Lower lobe of right lung (tissue), 2 donors: ENCODE measurements at regions not wholly inside any gene's neighbourhood (a gene's known extent, or its start where the extent isn't known, plus 50 kb on each side); places are given as distances from the start of the nearest gene placed in this dataset.

Experiments
- ATAC-seq, 2 donors: fragments of 200-7000 bp; cut with Tn5 transposase; one replicate each; pipeline ENCODE4 v1.9.1; 2020 to 2022; ENCODE audit warnings: mild to moderate bottlenecking in 2 of 2, moderate library complexity in 2 of 2
- DNase-seq: peaks from one replicate; pipeline ENCODE4 v3.0.0-alpha.2; 2020
- H3K27ac ChIP-seq: fragments of 200-600 bp; one replicate; pipeline ENCODE4 v1.8.0; 2022
- H3K27me3 ChIP-seq: fragments of 200-600 bp; one replicate; pipeline ENCODE4 v1.8.0; 2022; ENCODE audit warnings: low read depth
- H3K36me3 ChIP-seq: fragments of 200-600 bp; one replicate; pipeline ENCODE4 v1.8.0; 2022; ENCODE audit warnings: mild to moderate bottlenecking
- H3K4me1 ChIP-seq: fragments of 200-600 bp; one replicate; pipeline ENCODE4 v1.8.0; 2022
- H3K4me3 ChIP-seq: fragments of 200-600 bp; one replicate; pipeline ENCODE4 v1.8.0; 2022; ENCODE audit warnings: mild to moderate bottlenecking
- H3K9me3 ChIP-seq: fragments of 200-600 bp; one replicate; pipeline ENCODE4 v1.8.0; 2022
- intact Hi-C: fragments of 100-400 bp; cut with DNase I; formaldehyde crosslinking; loops from one replicate; pipeline ENCODE4 v1.11.0; 2022
- TF ChIP-seq, protein P1 (sequence below): fragments of 200-600 bp; IDR thresholded peaks from one replicate; pipeline ENCODE4 v1.8.0; 2022; ENCODE audit warnings: antibody characterized with exemption, mild to moderate bottlenecking
- donor health status: DM: no; HTN: yes; CAD: no; lungs with severe emphysema.

DNA sequence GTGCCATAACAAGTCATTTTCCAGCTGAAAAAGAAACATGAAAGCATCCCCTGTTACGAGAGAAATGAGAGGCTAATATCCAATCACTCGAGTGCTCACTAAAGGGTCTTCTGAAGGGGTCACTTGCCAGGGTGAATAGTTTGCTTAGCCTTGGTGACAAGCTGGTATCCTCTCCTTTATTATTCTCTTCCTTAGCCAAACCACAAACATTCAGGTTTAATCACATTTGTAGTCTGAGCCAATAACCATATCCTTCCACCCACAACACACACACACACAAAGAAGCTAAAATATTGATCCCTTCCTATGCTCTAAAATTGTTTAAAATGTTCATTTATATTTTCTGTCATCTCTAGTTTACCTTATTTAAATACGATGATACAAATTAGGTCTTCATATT, 240.5 kb upstream of the TMCO5A start:
- ATAC-seq (no peak), DNase-seq (no peak)
- intact Hi-C loops = no loop called here
- Histone ChIP-seq H3K27me3 (no peaks in the 10 kb centered on the region), H3K9me3 (peaks cover 5% of the 10 kb centered on the region), H3K36me3 (no peaks in the 10 kb centered on the region), H3K27ac (no peak overlapping the region), H3K4me3 (no peak overlapping the region), H3K4me1 (no peaks in the 10 kb centered on the region)
- TF ChIP-seq, protein P1, sequence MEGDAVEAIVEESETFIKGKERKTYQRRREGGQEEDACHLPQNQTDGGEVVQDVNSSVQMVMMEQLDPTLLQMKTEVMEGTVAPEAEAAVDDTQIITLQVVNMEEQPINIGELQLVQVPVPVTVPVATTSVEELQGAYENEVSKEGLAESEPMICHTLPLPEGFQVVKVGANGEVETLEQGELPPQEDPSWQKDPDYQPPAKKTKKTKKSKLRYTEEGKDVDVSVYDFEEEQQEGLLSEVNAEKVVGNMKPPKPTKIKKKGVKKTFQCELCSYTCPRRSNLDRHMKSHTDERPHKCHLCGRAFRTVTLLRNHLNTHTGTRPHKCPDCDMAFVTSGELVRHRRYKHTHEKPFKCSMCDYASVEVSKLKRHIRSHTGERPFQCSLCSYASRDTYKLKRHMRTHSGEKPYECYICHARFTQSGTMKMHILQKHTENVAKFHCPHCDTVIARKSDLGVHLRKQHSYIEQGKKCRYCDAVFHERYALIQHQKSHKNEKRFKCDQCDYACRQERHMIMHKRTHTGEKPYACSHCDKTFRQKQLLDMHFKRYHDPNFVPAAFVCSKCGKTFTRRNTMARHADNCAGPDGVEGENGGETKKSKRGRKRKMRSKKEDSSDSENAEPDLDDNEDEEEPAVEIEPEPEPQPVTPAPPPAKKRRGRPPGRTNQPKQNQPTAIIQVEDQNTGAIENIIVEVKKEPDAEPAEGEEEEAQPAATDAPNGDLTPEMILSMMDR = no peak

DNA sequence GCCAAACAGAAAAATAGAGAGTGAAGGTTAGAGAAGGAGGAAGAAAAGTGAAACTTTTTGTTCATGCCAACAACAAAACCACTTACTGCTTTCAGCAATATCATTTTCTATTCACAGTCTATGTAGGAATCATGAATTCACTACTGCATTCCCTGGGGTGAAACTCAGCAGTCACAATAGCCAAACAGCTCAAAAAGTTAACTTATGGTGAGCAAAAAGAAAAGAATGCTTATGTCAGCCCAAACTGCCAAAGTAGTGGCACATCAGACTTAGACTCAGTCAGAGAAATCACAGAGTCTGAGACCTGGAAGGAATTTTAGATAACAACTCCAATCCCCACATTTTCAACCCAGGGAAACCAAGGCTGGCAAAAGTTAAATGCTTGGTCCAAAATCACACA, 238.7 kb upstream of the TMCO5A start:
- Histone ChIP-seq H3K36me3 (no peaks in the 10 kb centered on the region), H3K4me3 (no peak overlapping the region), H3K27ac (no peak overlapping the region), H3K27me3 (no peaks in the 10 kb centered on the region), H3K9me3 (no peaks in the 10 kb centered on the region), H3K4me1 (no peaks in the 10 kb centered on the region)
- no peak for ATAC-seq
- DNase-seq = no peak
- intact Hi-C loops = no loop called here
- TF ChIP-seq, protein P1 = no peak

DNA sequence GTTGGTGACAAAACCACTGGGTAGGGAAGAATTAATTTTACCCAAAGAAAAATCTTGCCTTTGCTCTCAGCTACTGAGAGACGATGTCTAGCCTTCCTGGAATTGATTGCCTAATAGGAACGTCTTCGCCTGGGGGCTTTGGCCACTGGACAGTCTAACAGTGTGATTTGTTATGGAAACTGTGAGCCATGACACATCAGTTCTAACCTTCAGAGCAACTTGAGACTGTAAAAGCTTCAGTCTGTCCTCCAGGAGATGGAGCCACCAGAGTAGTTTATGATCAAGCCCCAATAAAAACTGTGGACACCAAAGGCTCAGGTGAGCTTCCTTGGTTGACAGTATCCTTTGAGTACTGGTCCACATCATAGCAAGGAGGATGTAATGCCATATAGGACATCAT, 235.8 kb upstream of the TMCO5A start:
- H3K27me3 ChIP-seq = no peaks in the 10 kb centered on the region
- intact Hi-C loops = no loop called here
- no peaks in the 10 kb centered on the region for H3K9me3 ChIP-seq
- TF ChIP-seq, protein P1 = no peak
- no peaks in the 10 kb centered on the region for H3K36me3 ChIP-seq
- H3K4me1 ChIP-seq = no peaks in the 10 kb centered on the region
- no peak for DNase-seq
- no peak overlapping the region for H3K27ac ChIP-seq
- no peak for ATAC-seq
- no peak overlapping the region for H3K4me3 ChIP-seq

DNA sequence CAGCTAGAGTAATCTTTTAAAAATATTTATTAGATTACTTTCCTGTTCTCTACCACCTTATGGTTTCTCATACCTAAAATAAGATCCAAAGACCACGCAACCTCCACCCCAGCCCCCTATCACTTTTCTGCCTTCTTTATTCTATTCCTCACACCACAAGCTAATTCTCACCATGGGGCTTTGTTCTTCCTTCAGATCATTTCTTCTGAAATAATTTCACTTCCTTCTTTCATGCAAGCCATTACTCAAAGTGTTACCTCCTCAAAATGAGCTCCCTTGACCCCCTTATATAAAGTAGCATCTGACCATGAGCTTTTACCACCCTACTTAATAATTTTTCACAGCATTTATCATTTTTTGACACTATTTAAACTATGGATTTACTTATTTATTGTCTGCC, 233.2 kb upstream of the TMCO5A start:
- Histone ChIP-seq H3K4me3 (no peak overlapping the region), H3K27ac (no peak overlapping the region), H3K4me1 (no peaks in the 10 kb centered on the region), H3K9me3 (no peaks in the 10 kb centered on the region), H3K27me3 (no peaks in the 10 kb centered on the region), H3K36me3 (no peaks in the 10 kb centered on the region)
- intact Hi-C loops = no loop called here
- TF ChIP-seq, protein P1 = no peak
- ATAC-seq = no peak
- no peak for DNase-seq

DNA sequence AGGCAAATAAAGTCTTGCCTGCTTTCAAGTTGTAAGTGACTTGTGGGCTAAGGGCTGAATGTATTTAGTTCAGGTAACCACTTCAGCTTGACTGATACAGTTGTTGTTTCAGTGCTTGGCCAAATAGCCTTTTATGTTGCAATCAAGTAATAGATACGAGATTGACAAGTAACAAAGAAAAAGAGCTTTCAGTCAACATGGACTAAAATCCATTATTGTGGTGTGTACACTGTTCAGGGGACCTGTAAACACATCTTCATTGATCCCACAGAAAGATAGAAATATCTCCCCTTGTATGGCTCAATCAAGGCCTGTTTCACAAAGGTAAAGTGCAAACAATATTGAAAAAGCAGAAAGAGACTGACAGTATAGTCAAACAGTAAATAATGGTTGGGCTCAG, 224.8 kb upstream of the TMCO5A start:
- ATAC-seq = no peak
- H3K4me1 ChIP-seq = no peaks in the 10 kb centered on the region
- TF ChIP-seq, protein P1 = no peak

DNA sequence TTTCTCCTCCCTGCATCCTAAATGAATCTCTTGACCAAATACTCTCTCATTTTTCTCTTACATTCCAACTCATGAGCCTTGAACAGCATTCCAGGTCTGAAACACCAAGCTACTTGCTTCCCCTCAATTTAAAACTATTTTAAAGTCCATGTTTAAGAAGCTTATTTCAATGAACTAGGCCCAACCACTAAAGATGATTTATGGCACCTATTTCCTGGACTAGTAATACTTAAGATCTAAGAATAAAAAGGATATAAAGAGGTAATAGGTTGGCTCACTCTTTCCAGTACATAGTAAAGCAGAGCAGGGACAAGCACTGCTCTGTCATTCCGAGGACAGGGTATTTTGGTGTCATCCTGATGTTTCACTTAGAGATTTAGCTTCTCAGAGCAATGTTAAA, 219.3 kb upstream of the TMCO5A start:
- Histone ChIP-seq H3K27ac (no peak overlapping the region), H3K4me1 (no peaks in the 10 kb centered on the region), H3K27me3 (no peaks in the 10 kb centered on the region), H3K4me3 (no peak overlapping the region), H3K9me3 (no peaks in the 10 kb centered on the region), H3K36me3 (no peaks in the 10 kb centered on the region)
- TF ChIP-seq, protein P1 = no peak
- ATAC-seq (no peak), DNase-seq (no peak)
- intact Hi-C loops = no loop called here

More for the DNA sequence above, 224.8 kb upstream of the TMCO5A start:
- intact Hi-C loops = no loop called here
- Histone ChIP-seq H3K9me3 (no peaks in the 10 kb centered on the region), H3K4me3 (no peak overlapping the region), H3K27ac (no peak overlapping the region), H3K36me3 (no peaks in the 10 kb centered on the region), H3K27me3 (no peaks in the 10 kb centered on the region)
- DNase-seq = no peak
